Neural progenitor cell (in vitro differentiated cells): ENCODE measurements at regions not wholly inside any gene's neighbourhood (a gene's known extent, or its start where the extent isn't known, plus 50 kb on each side); places are given as distances from the start of the nearest gene placed in this dataset.
"Not testable (repeated sequence)": the region's sequence is repeated elsewhere in the genome, so short reads cannot be mapped to it uniquely, and the experiment has no call there.

Experiments
- DNase-seq: peaks from one replicate; pipeline ENCODE4 v3.0.0-alpha.2; 2016; ENCODE audit warnings: low spot score
- H2AFZ ChIP-seq: fragments of 200-600 bp; sonication (generic); replicated peaks from 2 replicates; pipeline ENCODE4 v1.6.1; 2016; ENCODE audit warnings: antibody characterized with exemption
- H3F3A ChIP-seq: fragments of 200-600 bp; sonication (generic); 2 replicates; pipeline ENCODE4 v1.6.1; 2016; ENCODE audit warnings: antibody characterized with exemption, low read depth
- H3K27ac ChIP-seq: fragments of 200-600 bp; sonication (generic); 2 replicates; pipeline ENCODE4 v1.5.1; 2016; ENCODE audit warnings: mild to moderate bottlenecking
- H3K27me3 ChIP-seq: fragments of 200-600 bp; sonication (generic); 2 replicates; pipeline ENCODE4 v1.6.1; 2016; ENCODE audit warnings: mild to moderate bottlenecking, moderate library complexity
- H3K36me3 ChIP-seq: fragments of 200-600 bp; sonication (generic); 2 replicates; pipeline ENCODE4 v1.5.1; 2016
- H3K4me1 ChIP-seq: fragments of 200-600 bp; sonication (generic); 2 replicates; pipeline ENCODE4 v1.6.1; 2016; ENCODE audit warnings: mixed run types
- H3K4me2 ChIP-seq: fragments of 200-600 bp; sonication (generic); 2 replicates; pipeline ENCODE4 v1.6.1; 2016
- H3K4me3 ChIP-seq: fragments of 200-600 bp; sonication (generic); 2 replicates; pipeline ENCODE4 v1.5.1; 2016
- H3K79me2 ChIP-seq: fragments of 200-600 bp; sonication (generic); 2 replicates; pipeline ENCODE4 v1.6.1; 2016; ENCODE audit warnings: low read depth
- H3K9ac ChIP-seq: fragments of 200-600 bp; sonication (generic); 2 replicates; pipeline ENCODE4 v1.6.1; 2016
- H3K9me3 ChIP-seq: fragments of 200-600 bp; sonication (generic); 2 replicates; pipeline ENCODE4 v1.5.1; 2016; ENCODE audit warnings: low read depth
- H4K20me1 ChIP-seq: fragments of 200-600 bp; sonication (generic); 2 replicates; pipeline ENCODE4 v1.6.1; 2016; ENCODE audit warnings: low read depth
- H3K27ac Mint-ChIP-seq: 3 replicates; pipeline ENCODE4 v1.8.0; 2021; ENCODE audit warnings: mixed read lengths
- H3K27me3 Mint-ChIP-seq: 2 replicates; pipeline ENCODE4 v1.8.0; 2022; ENCODE audit warnings: low read depth, mild to moderate bottlenecking, inconsistent platforms, moderate library complexity, mixed read lengths; ENCODE audit not compliant: insufficient read depth
- H3K36me3 Mint-ChIP-seq: 3 replicates; pipeline ENCODE4 v1.8.0; 2021; ENCODE audit warnings: mixed read lengths
- H3K4me1 Mint-ChIP-seq: 3 replicates; pipeline ENCODE4 v1.8.0; 2021; ENCODE audit warnings: mixed read lengths
- H3K4me3 Mint-ChIP-seq: 3 replicates; pipeline ENCODE4 v1.8.0; 2021; ENCODE audit warnings: mild to moderate bottlenecking, moderate library complexity, mixed read lengths
- H3K9me3 Mint-ChIP-seq: 3 replicates; pipeline ENCODE4 v1.8.0; 2020; ENCODE audit warnings: mixed read lengths
- EZH2 ChIP-seq: fragments of 200-600 bp; sonication (generic); IDR thresholded peaks from 2 replicates; pipeline ENCODE4 v1.6.1; 2017; ENCODE audit warnings: antibody characterized with exemption, mild to moderate bottlenecking, moderate library complexity
- EZH2phosphoT487 ChIP-seq: fragments of 200-600 bp; sonication (generic); IDR thresholded peaks from 2 replicates; pipeline ENCODE4 v1.6.1; 2017; ENCODE audit warnings: antibody characterized with exemption
- TF ChIP-seq, protein P1 (sequence below): fragments of 200-600 bp; sonication (generic); IDR thresholded peaks from 2 replicates; pipeline ENCODE4 v1.5.1; 2017; ENCODE audit warnings: antibody characterized with exemption, mild to moderate bottlenecking

DNA sequence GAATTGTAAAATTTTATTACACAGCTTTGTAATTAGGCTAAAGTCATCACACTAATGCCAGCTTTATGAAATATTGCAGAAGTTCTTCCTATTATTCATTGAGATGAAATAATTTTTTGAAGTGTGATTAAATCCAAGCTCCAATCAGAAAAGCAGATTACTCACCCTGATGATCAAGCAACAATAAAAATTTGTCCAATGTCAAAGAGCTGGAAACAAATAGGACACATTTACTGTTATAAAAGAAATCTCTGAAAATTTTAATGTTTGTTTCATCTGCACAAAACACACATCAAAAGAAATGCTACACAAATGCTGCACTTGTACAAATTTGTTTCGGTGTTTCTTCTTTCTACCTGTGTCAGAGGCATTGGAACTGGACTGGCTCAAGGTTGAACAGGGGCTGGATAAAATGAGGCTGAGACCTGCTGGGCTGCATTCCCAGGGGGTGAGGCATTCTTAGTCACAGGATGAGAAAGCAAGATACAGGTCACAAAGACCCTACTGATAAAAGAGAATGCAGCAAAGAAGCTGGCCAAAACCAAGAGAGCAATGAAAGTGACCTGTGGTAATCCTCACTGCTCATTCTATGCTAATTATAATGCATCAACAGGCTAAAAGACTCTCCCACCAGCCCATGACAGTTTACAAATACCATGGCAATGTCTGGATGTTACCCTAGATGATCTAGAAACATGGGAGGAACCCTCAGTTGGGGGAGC is 78.3 kb downstream of the GASK1B start:
- Histone ChIP-seq H3K4me3 (no peak overlapping the region), H3K9ac (no peak overlapping the region), H3K36me3 (no peaks in the 10 kb centered on the region), H3K9me3 (no peaks in the 10 kb centered on the region), H3K79me2 (no peaks in the 10 kb centered on the region), H3F3A (no peaks in the 10 kb centered on the region), H4K20me1 (no peaks in the 10 kb centered on the region), H3K4me2 (no peak overlapping the region), H3K27ac (no peak overlapping the region), H2AFZ (no peak overlapping the region), H3K4me1 (no peaks in the 10 kb centered on the region), H3K27me3 (peaks cover 20% of the 10 kb centered on the region)
- TF ChIP-seq EZH2, result no peak
- no peak for TF ChIP-seq EZH2phosphoT487
- TF ChIP-seq, protein P1, sequence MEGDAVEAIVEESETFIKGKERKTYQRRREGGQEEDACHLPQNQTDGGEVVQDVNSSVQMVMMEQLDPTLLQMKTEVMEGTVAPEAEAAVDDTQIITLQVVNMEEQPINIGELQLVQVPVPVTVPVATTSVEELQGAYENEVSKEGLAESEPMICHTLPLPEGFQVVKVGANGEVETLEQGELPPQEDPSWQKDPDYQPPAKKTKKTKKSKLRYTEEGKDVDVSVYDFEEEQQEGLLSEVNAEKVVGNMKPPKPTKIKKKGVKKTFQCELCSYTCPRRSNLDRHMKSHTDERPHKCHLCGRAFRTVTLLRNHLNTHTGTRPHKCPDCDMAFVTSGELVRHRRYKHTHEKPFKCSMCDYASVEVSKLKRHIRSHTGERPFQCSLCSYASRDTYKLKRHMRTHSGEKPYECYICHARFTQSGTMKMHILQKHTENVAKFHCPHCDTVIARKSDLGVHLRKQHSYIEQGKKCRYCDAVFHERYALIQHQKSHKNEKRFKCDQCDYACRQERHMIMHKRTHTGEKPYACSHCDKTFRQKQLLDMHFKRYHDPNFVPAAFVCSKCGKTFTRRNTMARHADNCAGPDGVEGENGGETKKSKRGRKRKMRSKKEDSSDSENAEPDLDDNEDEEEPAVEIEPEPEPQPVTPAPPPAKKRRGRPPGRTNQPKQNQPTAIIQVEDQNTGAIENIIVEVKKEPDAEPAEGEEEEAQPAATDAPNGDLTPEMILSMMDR, result no peak
- peaks cover 4% of the 10 kb centered on the region for H3K9me3 Mint-ChIP-seq
- no peak overlapping the region for H3K27ac Mint-ChIP-seq
- DNase-seq, result no peak
- H3K4me3 Mint-ChIP-seq, result no peak overlapping the region
- peaks cover 6% of the 10 kb centered on the region for H3K27me3 Mint-ChIP-seq
- peaks cover 13% of the 10 kb centered on the region for H3K4me1 Mint-ChIP-seq
- H3K36me3 Mint-ChIP-seq, result no peaks in the 10 kb centered on the region

GRCh38 chr4:158090323-158090722 is 82.5 kb downstream of the GASK1B start:
- Histone ChIP-seq H3K27ac (no peak overlapping the region), H3K9ac (no peak overlapping the region), H3K9me3 (no peaks in the 10 kb centered on the region), H3K79me2 (no peaks in the 10 kb centered on the region), H3K27me3 (peaks cover 20% of the 10 kb centered on the region), H3K36me3 (no peaks in the 10 kb centered on the region), H2AFZ (no peak overlapping the region), H4K20me1 (no peaks in the 10 kb centered on the region), H3K4me3 (no peak overlapping the region), H3K4me2 (no peak overlapping the region), H3F3A (no peaks in the 10 kb centered on the region), H3K4me1 (no peaks in the 10 kb centered on the region)
- Mint-ChIP-seq H3K4me1 (peaks cover 10% of the 10 kb centered on the region), H3K27me3 (no peaks in the 10 kb centered on the region), H3K9me3 (no peaks in the 10 kb centered on the region), H3K4me3 (no peak overlapping the region), H3K27ac (no peak overlapping the region), H3K36me3 (no peaks in the 10 kb centered on the region)
- DNase-seq, result no peak
- TF ChIP-seq, protein P1, result no peak
- TF ChIP-seq EZH2 (no peak), EZH2phosphoT487 (no peak)

- not testable (repeated sequence) for H3K9ac ChIP-seq, DNase-seq, H3K4me3 Mint-ChIP-seq, H2AFZ ChIP-seq, H3K9me3 Mint-ChIP-seq, H3K4me1 Mint-ChIP-seq, H3K4me2 ChIP-seq, H3K27ac Mint-ChIP-seq, H4K20me1 ChIP-seq, H3K4me1 ChIP-seq, H3F3A ChIP-seq, H3K27ac ChIP-seq, H3K79me2 ChIP-seq, H3K36me3 ChIP-seq, H3K36me3 Mint-ChIP-seq, H3K4me3 ChIP-seq, H3K9me3 ChIP-seq, H3K27me3 Mint-ChIP-seq
- peaks cover 20% of the 10 kb centered on the region for H3K27me3 ChIP-seq
These were observed 82.9 kb downstream of the GASK1B start for GRCh38 chr4:158089897-158090296.

GRCh38 chr4:158080354-158080753 is 92.5 kb downstream of the GASK1B start:
- Histone ChIP-seq H3K9ac (no peak overlapping the region), H3K79me2 (no peaks in the 10 kb centered on the region), H2AFZ (no peak overlapping the region), H4K20me1 (no peaks in the 10 kb centered on the region), H3F3A (no peaks in the 10 kb centered on the region), H3K4me2 (no peak overlapping the region), H3K27ac (no peak overlapping the region), H3K4me1 (no peaks in the 10 kb centered on the region), H3K27me3 (no peaks in the 10 kb centered on the region), H3K36me3 (no peaks in the 10 kb centered on the region), H3K4me3 (no peak overlapping the region), H3K9me3 (no peaks in the 10 kb centered on the region)
- no peak for TF ChIP-seq EZH2
- TF ChIP-seq, protein P1, result no peak
- TF ChIP-seq EZH2phosphoT487, result no peak
- no peaks in the 10 kb centered on the region for H3K4me1 Mint-ChIP-seq
- no peak overlapping the region for H3K27ac Mint-ChIP-seq
- DNase-seq, result no peak
- no peaks in the 10 kb centered on the region for H3K27me3 Mint-ChIP-seq
- no peaks in the 10 kb centered on the region for H3K36me3 Mint-ChIP-seq
- no peaks in the 10 kb centered on the region for H3K9me3 Mint-ChIP-seq
- H3K4me3 Mint-ChIP-seq, result no peak overlapping the region
